Neuronal stem cell (in vitro differentiated cells): ENCODE measurements at regions not wholly inside any gene's neighbourhood (a gene's known extent, or its start where the extent isn't known, plus 50 kb on each side); places are given as distances from the start of the nearest gene placed in this dataset.

Experiments used
- DNase-seq: peaks from one replicate; pipeline ENCODE4 v3.0.0-alpha.2; 2013; ENCODE audit warnings: low spot score
- H2AFZ ChIP-seq: one replicate; pipeline ENCODE4 v1.6.1; 2013; ENCODE audit warnings: mild to moderate bottlenecking, low read length, inconsistent platforms
- H2AK5ac ChIP-seq: 2 replicates; pipeline ENCODE4 v1.6.1; 2013; ENCODE audit warnings: low read depth, mild to moderate bottlenecking, inconsistent platforms, low read length, moderate library complexity, mixed read lengths
- H2BK120ac ChIP-seq: 2 replicates; pipeline ENCODE4 v1.6.1; 2013; ENCODE audit warnings: low read depth, mild to moderate bottlenecking, inconsistent platforms, low read length, moderate library complexity, mixed read lengths
- H2BK12ac ChIP-seq: one replicate; pipeline ENCODE4 v1.6.1; 2013; ENCODE audit warnings: low read length, inconsistent platforms
- H2BK15ac ChIP-seq: 2 replicates; pipeline ENCODE4 v1.6.1; 2013; ENCODE audit warnings: mild to moderate bottlenecking, low read length, inconsistent platforms, mixed read lengths
- H2BK5ac ChIP-seq: one replicate; pipeline ENCODE4 v1.6.1; 2013; ENCODE audit warnings: inconsistent platforms, mild to moderate bottlenecking, low read length, moderate library complexity
- H3K14ac ChIP-seq: one replicate; pipeline ENCODE4 v1.6.1; 2013; ENCODE audit warnings: low read length, inconsistent platforms
- H3K18ac ChIP-seq: 2 replicates; pipeline ENCODE4 v1.6.1; 2013; ENCODE audit warnings: low read length, inconsistent platforms
- H3K23ac ChIP-seq: 2 replicates; pipeline ENCODE4 v1.6.1; 2013; ENCODE audit warnings: low read depth, mild to moderate bottlenecking, mixed read lengths, low read length, inconsistent platforms; ENCODE audit not compliant: poor library complexity
- H3K27ac ChIP-seq: replicated peaks from 3 replicates; pipeline ENCODE4 v1.5.1; 2013; ENCODE audit warnings: low read length, inconsistent platforms
- H3K27me3 ChIP-seq, 3 experiments: 2 replicates each; pipeline ENCODE4 v1.6.1; 2013; ENCODE audit warnings: low read length in 3 of 3, mild to moderate bottlenecking in 2 of 3, inconsistent platforms in 1 of 3, low read depth in 1 of 3, mixed read lengths in 1 of 3, moderate library complexity in 1 of 3; ENCODE audit not compliant: control insufficient read depth in 3 of 3, insufficient read depth in 3 of 3
- H3K36me3 ChIP-seq, 2 donors: replicated peaks in 1 of 2; 2 replicates each; pipeline ENCODE4 v1.6.1; 2013; ENCODE audit warnings: low read length in 2 of 2; ENCODE audit not compliant: control insufficient read depth in 2 of 2, insufficient read depth in 2 of 2
- H3K4ac ChIP-seq: 2 replicates; pipeline ENCODE4 v1.6.1; 2013; ENCODE audit warnings: inconsistent platforms, mild to moderate bottlenecking, low read length, moderate library complexity
- H3K4me1 ChIP-seq, 2 donors: 1 replicate in 1 of 2; 2 replicates in 1 of 2; pipeline ENCODE4 v1.6.1; 2013; ENCODE audit warnings: low read length in 2 of 2, low read depth in 1 of 2; ENCODE audit not compliant: control insufficient read depth in 2 of 2, insufficient read depth in 1 of 2
- H3K4me2 ChIP-seq: one replicate; pipeline ENCODE4 v1.6.1; 2013; ENCODE audit warnings: mild to moderate bottlenecking, low read length, inconsistent platforms; ENCODE audit not compliant: insufficient read depth, poor library complexity, severe bottlenecking
- H3K4me3 ChIP-seq, 2 donors: 2 replicates each; pipeline ENCODE4 v1.5.1; 2013; ENCODE audit warnings: low read length in 2 of 2, mild to moderate bottlenecking in 2 of 2, inconsistent platforms in 1 of 2, moderate library complexity in 1 of 2
- H3K79me1 ChIP-seq: one replicate; pipeline ENCODE4 v1.6.1; 2013; ENCODE audit warnings: low read depth, mild to moderate bottlenecking, inconsistent platforms, low read length, moderate library complexity
- H3K9ac ChIP-seq: one replicate; pipeline ENCODE4 v1.6.1; 2013; ENCODE audit warnings: mild to moderate bottlenecking, low read depth, low read length, inconsistent platforms; ENCODE audit not compliant: poor library complexity
- H3K9me3 ChIP-seq, 2 donors: replicated peaks in 1 of 2; 2 replicates each; pipeline versions ENCODE3 to v1.6.1; 2013; ENCODE audit warnings: low read length in 2 of 2, mild to moderate bottlenecking in 2 of 2, inconsistent platforms in 1 of 2, low read depth in 1 of 2, mixed read lengths in 1 of 2, moderate library complexity in 1 of 2; ENCODE audit not compliant: control insufficient read depth in 2 of 2, insufficient read depth in 1 of 2
- H4K8ac ChIP-seq: one replicate; pipeline ENCODE4 v1.6.1; 2013; ENCODE audit warnings: low read depth, mild to moderate bottlenecking, inconsistent platforms, low read length, moderate library complexity
- H4K91ac ChIP-seq: one replicate; pipeline ENCODE4 v1.6.1; 2013; ENCODE audit warnings: low read length, low read depth, mild to moderate bottlenecking, inconsistent platforms; ENCODE audit not compliant: poor library complexity
- WGBS, 2 donors: extraction: QIAGEN DNeasy Blood & Tissue Kit; methylation state at CpG; one replicate each; pipeline ENCODE4 v1.1.7; 2013; ENCODE audit warnings: missing lambda C conversion rate in 2 of 2, mixed read lengths in 1 of 2; ENCODE audit not compliant: insufficient read length in 2 of 2, insufficient replicate concordance in 1 of 2; ENCODE audit errors: extremely low coverage in 2 of 2; 5-methylcytosine and 5-hydroxymethylcytosine counted together

- Histone ChIP-seq H3K18ac (no peak overlapping the region), H2BK5ac (no peak overlapping the region), H2BK15ac (no peak overlapping the region), H3K4me3 (no peak overlapping the region), H3K4me2 (no peak overlapping the region), H2BK12ac (no peak overlapping the region), H3K27me3 (no peaks in the 10 kb centered on the region), H2BK120ac (no peak overlapping the region), H3K4ac (no peak overlapping the region), H3K79me1 (no peaks in the 10 kb centered on the region), H2AFZ (no peak overlapping the region), H4K8ac (no peak overlapping the region), H3K14ac (no peak overlapping the region), H3K4me1 (no peaks in the 10 kb centered on the region), H3K23ac (no peak overlapping the region), H4K91ac (no peak overlapping the region), H3K9ac (no peak overlapping the region), H3K9me3 (no peaks in the 10 kb centered on the region), H3K27ac (no peak overlapping the region), H2AK5ac (no peak overlapping the region), H3K36me3 (no peaks in the 10 kb centered on the region)
- no peak for DNase-seq
Measured at GRCh38 chr13:76316998-76317527, 569.1 kb downstream of the KCTD12 start.

- Histone ChIP-seq H3K4ac (no peak overlapping the region), H3K9me3 (no peaks in the 10 kb centered on the region), H2AK5ac (no peak overlapping the region), H2BK15ac (no peak overlapping the region), H3K4me2 (no peak overlapping the region), H2BK5ac (no peak overlapping the region), H3K27me3 (no peaks in the 10 kb centered on the region), H3K4me3 (no peak overlapping the region), H4K91ac (no peak overlapping the region), H3K18ac (peak overlapping the region; percentile 28), H3K79me1 (no peaks in the 10 kb centered on the region), H4K8ac (no peak overlapping the region), H2BK120ac (no peak overlapping the region), H2AFZ (no peak overlapping the region), H3K4me1 (no peaks in the 10 kb centered on the region), H3K9ac (no peak overlapping the region), H3K23ac (no peak overlapping the region), H3K14ac (no peak overlapping the region), H3K36me3 (no peaks in the 10 kb centered on the region), H2BK12ac (no peak overlapping the region), H3K27ac (no peak overlapping the region)
- WGBS, 2 donors: no CpG with 5 or more reads among the region's 6 CpGs
- no peak for DNase-seq
Measured at GRCh38 chr13:76314495-76314894, 571.7 kb downstream of the KCTD12 start.

DNA sequence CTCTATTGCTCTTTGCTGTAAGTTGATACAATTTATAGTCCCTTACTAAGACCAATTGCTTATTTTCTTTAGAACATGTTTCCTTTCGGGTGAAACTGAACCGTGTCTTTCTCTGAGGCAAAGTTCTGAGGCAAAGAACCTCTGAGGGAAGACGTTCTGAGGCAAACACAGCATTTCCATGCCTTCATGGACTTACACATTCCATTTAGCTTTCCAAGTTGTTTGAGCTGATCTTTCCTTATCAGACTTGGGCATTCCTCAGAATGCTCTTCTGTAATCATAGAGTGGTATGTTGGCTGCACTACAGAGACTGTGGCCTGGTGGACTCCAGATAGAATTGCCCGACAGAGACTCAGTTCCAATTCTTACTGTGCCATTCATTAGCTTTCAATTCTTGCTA lies 579.1 kb downstream of the KCTD12 start:
- Histone ChIP-seq H3K9ac (no peak overlapping the region), H2BK120ac (no peak overlapping the region), H2BK5ac (no peak overlapping the region), H4K8ac (no peak overlapping the region), H3K36me3 (no peaks in the 10 kb centered on the region), H2BK15ac (no peak overlapping the region), H3K4me1 (no peaks in the 10 kb centered on the region), H3K18ac (no peak overlapping the region), H4K91ac (no peak overlapping the region), H3K14ac (no peak overlapping the region), H3K27me3 (no peaks in the 10 kb centered on the region), H3K4me3 (no peak overlapping the region), H2BK12ac (no peak overlapping the region), H2AK5ac (no peak overlapping the region), H3K4me2 (no peak overlapping the region), H3K4ac (no peak overlapping the region), H3K27ac (no peak overlapping the region), H3K79me1 (no peaks in the 10 kb centered on the region), H2AFZ (no peak overlapping the region), H3K9me3 (no peaks in the 10 kb centered on the region), H3K23ac (no peak overlapping the region)
- WGBS, 2 donors: no CpG with 5 or more reads among the region's 4 CpGs
- no peak for DNase-seq

DNA sequence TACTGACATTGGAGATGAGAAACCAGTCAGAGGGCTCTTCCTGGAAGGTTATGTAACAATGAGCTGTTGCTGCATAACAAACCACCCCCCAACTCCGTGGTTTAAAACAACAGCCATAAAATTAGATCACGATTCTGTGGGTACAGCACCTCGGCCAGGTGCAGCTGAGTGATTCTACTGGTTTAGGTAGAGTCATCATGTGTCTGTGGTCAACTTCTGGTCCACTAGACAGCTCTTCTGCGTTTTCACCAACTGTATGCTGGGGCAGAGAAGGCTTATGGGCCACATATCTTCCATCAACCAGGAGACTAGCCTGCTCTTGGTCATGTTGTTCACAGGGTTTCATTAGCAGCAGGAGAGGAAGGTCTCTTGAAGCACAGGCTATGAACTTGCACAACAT lies 585.5 kb downstream of the KCTD12 start:
- Histone ChIP-seq H2AFZ (no peak overlapping the region), H3K14ac (no peak overlapping the region), H3K4me1 (no peaks in the 10 kb centered on the region), H3K27me3 (no peaks in the 10 kb centered on the region), H3K9ac (no peak overlapping the region), H3K27ac (no peak overlapping the region), H2BK15ac (no peak overlapping the region), H3K79me1 (no peaks in the 10 kb centered on the region), H2AK5ac (no peak overlapping the region), H2BK12ac (no peak overlapping the region), H3K9me3 (no peaks in the 10 kb centered on the region), H3K4ac (no peak overlapping the region), H4K8ac (no peak overlapping the region), H2BK5ac (no peak overlapping the region), H3K36me3 (no peaks in the 10 kb centered on the region), H3K4me3 (no peak overlapping the region), H2BK120ac (no peak overlapping the region), H4K91ac (no peak overlapping the region), H3K4me2 (no peak overlapping the region), H3K18ac (no peak overlapping the region), H3K23ac (no peak overlapping the region)
- no CpG with 5 or more reads among the region's 4 CpGs for WGBS, 2 donors
- DNase-seq: no peak
